ENCODE measurements at regions not wholly inside any gene's neighbourhood (a gene's known extent, or its start where the extent isn't known, plus 50 kb on each side); places are given as distances from the start of the nearest gene placed in this dataset.

DNA sequence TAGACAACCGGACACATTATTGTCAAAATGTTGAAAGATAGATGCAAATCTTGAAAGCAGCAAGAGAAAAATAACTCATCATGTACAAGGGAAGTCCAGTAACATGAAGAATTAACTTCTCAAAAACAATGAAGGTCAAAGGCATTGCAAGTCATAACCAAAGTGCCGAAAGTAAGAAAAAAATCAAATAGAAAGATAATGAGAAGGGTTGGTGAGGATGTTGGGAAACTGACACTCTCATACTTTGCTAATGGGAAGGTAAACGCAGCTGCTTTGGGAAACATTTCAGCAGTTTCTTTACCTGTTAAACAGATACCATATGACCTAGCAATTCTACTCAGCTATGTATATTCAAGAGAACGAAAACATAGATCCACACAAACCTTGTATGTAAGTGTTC lies 303.0 kb downstream of the ARL4A start:
- TF ChIP-seq POLR2AphosphoS5 (IDR thresholded peaks at IDR 0.05; ENCODE audit: borderline replicate concordance, low read depth, low read length) (no peak), EZH2 (IDR thresholded peaks at IDR 0.05) (no peak)
